K562 (cell line): ENCODE measurements at regions not wholly inside any gene's neighbourhood (a gene's known extent, or its start where the extent isn't known, plus 50 kb on each side); places are given as distances from the start of the nearest gene placed in this dataset.

Experiments
- CBFA2T3 ChIP-seq: fragments of 450-650 bp; IDR thresholded peaks from 2 replicates; pipeline ENCODE4 v1.6.1; 2017
- EP300 ChIP-seq: IDR thresholded peaks from 2 replicates; pipeline ENCODE4 v1.6.1; 2012; ENCODE audit warnings: low read length, improper control_type of control experiment
- FOXA3 ChIP-seq, 2 experiments: fragments of 450-650 bp in 1 of 2; sonication (generic) in 1 of 2; formaldehyde crosslinking; IDR thresholded peaks in 1 of 2; conservative IDR thresholded peaks in 1 of 2; 2 replicates each; pipeline versions ENCODE4 v1.4.0 to v1.8.0; 2020 to 2022; ENCODE audit warnings: mild to moderate bottlenecking in 2 of 2, missing genetic modification reagents in 1 of 2
- GABPB2 ChIP-seq: fragments of 250-450 bp; sonication (Bioruptor Pico); conservative IDR thresholded peaks from 2 replicates; pipeline ENCODE4 v1.5.1; 2021; ENCODE audit warnings: mild to moderate bottlenecking
- KAT2B ChIP-seq: IDR thresholded peaks from one replicate; pipeline ENCODE4 v1.6.1; 2012; ENCODE audit warnings: low read depth, mild to moderate bottlenecking, control low read depth, inconsistent platforms, low read length, moderate library complexity
- POLR2AphosphoS5 ChIP-seq: IDR thresholded peaks from 2 replicates; pipeline ENCODE4 v1.6.1; 2011; ENCODE audit warnings: mild to moderate bottlenecking, low read depth, low read length, moderate library complexity; ENCODE audit not compliant: control insufficient read depth, insufficient read depth
- ZBTB17 ChIP-seq: fragments of 450-650 bp; formaldehyde crosslinking; IDR thresholded peaks from 2 replicates; pipeline ENCODE4 v1.4.0; 2020; ENCODE audit warnings: mild to moderate bottlenecking
- ZNF316 ChIP-seq: fragments of 450-650 bp; IDR thresholded peaks from 2 replicates; pipeline ENCODE4 v1.6.1; 2016

DNA sequence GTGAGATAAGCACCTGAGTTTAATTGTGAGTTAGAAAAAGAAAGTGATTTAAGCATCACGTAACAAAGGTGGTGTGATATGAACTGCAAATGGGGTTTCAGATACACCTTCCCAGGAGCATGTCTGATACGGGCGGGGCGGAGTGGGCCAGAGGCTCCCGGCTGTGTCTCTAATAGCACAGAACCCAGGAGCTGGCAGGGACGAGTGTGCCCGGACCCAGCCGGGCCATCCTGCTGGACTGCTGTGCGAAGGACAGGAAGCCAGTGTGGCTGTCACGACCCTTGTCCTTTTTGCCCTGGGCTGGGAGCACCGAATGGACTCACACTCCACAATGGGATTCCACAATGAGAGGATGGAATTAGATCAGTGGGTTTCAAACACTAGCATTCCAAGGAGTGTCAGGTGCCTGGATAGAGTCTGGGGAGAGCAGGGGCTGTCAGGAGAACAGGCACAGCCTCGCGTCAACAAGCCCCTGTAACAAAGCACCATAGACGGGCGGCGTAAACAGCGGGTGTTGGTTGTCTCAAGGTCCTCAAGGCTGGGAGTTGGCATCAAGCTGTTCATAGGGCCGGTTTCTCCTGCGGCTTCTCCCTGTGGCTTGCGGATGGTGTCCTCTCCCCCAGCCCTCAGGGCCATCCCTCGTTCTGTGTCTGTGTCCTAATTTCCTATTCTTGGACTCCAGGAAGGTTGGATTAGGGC, 242.6 kb upstream of the PITRM1 start:
- TF ChIP-seq CBFA2T3: no peak
- no peak for TF ChIP-seq POLR2AphosphoS5
- no peak for TF ChIP-seq GABPB2
- TF ChIP-seq ZNF316: no peak
- no peak for TF ChIP-seq EP300
- no peak for TF ChIP-seq FOXA3 (CRISPR knock-in tag; conservative IDR thresholded peaks at IDR 0.05 in 1 of 2, IDR thresholded peaks at IDR 0.05 in 1 of 2)
- no peak for TF ChIP-seq ZBTB17
- TF ChIP-seq KAT2B: no peak
